Adrenal gland (tissue), 9 donors: ENCODE measurements at regions not wholly inside any gene's neighbourhood (a gene's known extent, or its start where the extent isn't known, plus 50 kb on each side); places are given as distances from the start of the nearest gene placed in this dataset.

Source experiments
- DNase-seq, 7 donors: peaks; one replicate each; pipeline ENCODE4 v3.0.0-alpha.2; 2019 to 2020
- H3K27ac ChIP-seq, 5 donors: fragments of 200-600 bp; sonication (generic) in 4 of 5; 1 replicate in 3 of 5; 2 replicates in 2 of 5; pipeline versions ENCODE4 v1.5.1 to v1.8.0; 2016 to 2020; ENCODE audit warnings: mild to moderate bottlenecking in 1 of 5
- H3K27me3 ChIP-seq: fragments of 200-600 bp; 2 replicates; pipeline ENCODE4 v1.8.0; 2021
- H3K36me3 ChIP-seq, 2 donors: fragments of 200-600 bp; replicated peaks in 1 of 2; 1 replicate in 1 of 2; 2 replicates in 1 of 2; pipeline versions ENCODE4 v1.5.1 to v1.8.0; 2018 to 2022
- H3K4me1 ChIP-seq, 2 donors: fragments of 200-600 bp; replicated peaks in 1 of 2; 1 replicate in 1 of 2; 2 replicates in 1 of 2; pipeline versions ENCODE4 v1.5.1 to v1.8.0; 2018 to 2021
- H3K4me3 ChIP-seq, 4 donors: fragments of 200-600 bp; sonication (generic) in 3 of 4; one replicate each; pipeline ENCODE4 v1.5.1; 2016 to 2018
- H3K9me3 ChIP-seq, 3 donors: fragments of 200-600 bp; sonication (generic) in 1 of 3; replicated peaks in 1 of 3; 1 replicate in 2 of 3; 2 replicates in 1 of 3; pipeline versions ENCODE4 v1.5.1 to v1.8.0; 2016 to 2021
- CTCF ChIP-seq, 6 experiments: fragments of 450-650 bp in 4 of 6; fragments of 200-600 bp in 2 of 6; sonication (generic) in 1 of 6; IDR thresholded peaks; 1 replicate in 5 of 6; 2 replicates in 1 of 6; pipeline versions ENCODE4 v1.5.1 to v1.8.0; 2016 to 2021; ENCODE audit warnings: antibody characterized with exemption in 6 of 6, mild to moderate bottlenecking in 2 of 6, moderate library complexity in 1 of 6
- POLR2A ChIP-seq, 2 donors: fragments of 450-650 bp; IDR thresholded peaks; one replicate each; pipeline ENCODE4 v1.6.1; 2017; ENCODE audit warnings: antibody characterized with exemption in 2 of 2, mild to moderate bottlenecking in 2 of 2, moderate library complexity in 1 of 2
- WGBS, 4 donors: extraction: QIAGEN DNeasy Blood & Tissue Kit in 2 of 4; methylation state at CpG; one replicate each; pipeline versions ENCODE4 v1.1.5 to v1.1.7; 2013 to 2017; 5-methylcytosine and 5-hydroxymethylcytosine counted together
- intact Hi-C, 2 donors: fragments of 100-400 bp; cut with DNase I; formaldehyde crosslinking; loops; one replicate each; pipeline versions ENCODE4 v1.14.1 to v1.15.0; 2022 to 2023
- donor health status: healthy with polysubstance abuse.
- donor health status: Bipolar disorder and iron deficiency.
- donor health status: DM: yes; HTN: yes; CAD: no.
- donor health status: DM: no; HTN: no; CAD: no.
- donor health status: DM: no; HTN: no; CAD: no.

GRCh38 chr1:181284978-181285377, 196.5 kb downstream of the IER5 start:
- no peak overlapping the region for H3K4me3 ChIP-seq

GRCh38 chr1:181295217-181295616, 188.1 kb upstream of the CACNA1E start:
- Histone ChIP-seq H3K27me3 (no peaks in the 10 kb centered on the region), H3K4me1 (no peaks in the 10 kb centered on the region), H3K36me3 (no peaks in the 10 kb centered on the region), H3K9me3 (no peaks in the 10 kb centered on the region), H3K4me3 (no peak overlapping the region), H3K27ac (no peak overlapping the region)
- WGBS, 4 donors, result 60 to 81% (median 71%) methylated on average over 3 of the region's 3 CpGs
- intact Hi-C loops, result no loop called here
- no peak for DNase-seq
- TF ChIP-seq CTCF (IDR thresholded peaks at IDR 0.05) (no peak), POLR2A (IDR thresholded peaks at IDR 0.05) (no peak)

More at GRCh38 chr1:181284978-181285377, 196.5 kb downstream of the IER5 start:
- H3K4me1 ChIP-seq, result no peaks in the 10 kb centered on the region
- DNase-seq, result no peak
- H3K27ac ChIP-seq, result no peak overlapping the region
- H3K9me3 ChIP-seq, result no peaks in the 10 kb centered on the region
- H3K27me3 ChIP-seq, result no peaks in the 10 kb centered on the region
- intact Hi-C loops, result no loop called here
- H3K36me3 ChIP-seq, result no peaks in the 10 kb centered on the region
- TF ChIP-seq POLR2A (IDR thresholded peaks at IDR 0.05), result no peak

- H3K27ac ChIP-seq, result no peak overlapping the region
- H3K27me3 ChIP-seq, result no peaks in the 10 kb centered on the region
- TF ChIP-seq CTCF (IDR thresholded peaks at IDR 0.05) (no peak), POLR2A (IDR thresholded peaks at IDR 0.05) (no peak)
- H3K4me1 ChIP-seq, result no peaks in the 10 kb centered on the region
- no peak overlapping the region for H3K4me3 ChIP-seq
- DNase-seq, result no peak
- no peaks in the 10 kb centered on the region for H3K9me3 ChIP-seq
- WGBS, 4 donors, result 67 to 73% (median 68%) methylated on average over 2 of the region's 2 CpGs
- intact Hi-C loops, result no loop called here
- H3K36me3 ChIP-seq, result no peaks in the 10 kb centered on the region
Observed at GRCh38 chr1:181296180-181296579, 187.1 kb upstream of the CACNA1E start.

GRCh38 chr1:181308098-181308497, 175.2 kb upstream of the CACNA1E start:
- intact Hi-C loops, result no loop called here
- Histone ChIP-seq H3K27me3 (no peaks in the 10 kb centered on the region), H3K36me3 (no peaks in the 10 kb centered on the region), H3K9me3 (peaks cover 0 to 2% (median 0%) of the 10 kb centered on the region in 3 donors), H3K4me1 (no peaks in the 10 kb centered on the region), H3K27ac (no peak overlapping the region), H3K4me3 (no peak overlapping the region)
- TF ChIP-seq CTCF (IDR thresholded peaks at IDR 0.05) (no peak), POLR2A (IDR thresholded peaks at IDR 0.05) (no peak)
- no peak for DNase-seq
- WGBS, 4 donors, result 35 to 47% (median 39%) methylated on average over 3 of the region's 3 CpGs

GRCh38 chr1:181310560-181310959, 172.8 kb upstream of the CACNA1E start:
- Histone ChIP-seq H3K27me3 (no peaks in the 10 kb centered on the region), H3K9me3 (no peaks in the 10 kb centered on the region), H3K4me3 (no peak overlapping the region), H3K27ac (no peak overlapping the region), H3K4me1 (no peaks in the 10 kb centered on the region), H3K36me3 (no peaks in the 10 kb centered on the region)
- TF ChIP-seq CTCF (IDR thresholded peaks at IDR 0.05) (no peak), POLR2A (IDR thresholded peaks at IDR 0.05) (no peak)
- DNase-seq, result no peak
- intact Hi-C loops, result no loop called here
- WGBS, 4 donors, result 58 to 66% (median 62%) methylated on average over 2 of the region's 2 CpGs
